Ishikawa (cell line): ENCODE measurements at regions not wholly inside any gene's neighbourhood (a gene's known extent, or its start where the extent isn't known, plus 50 kb on each side); places are given as distances from the start of the nearest gene placed in this dataset.

ENCODE experiments used
- CEBPB ChIP-seq: IDR thresholded peaks from 2 replicates; pipeline ENCODE4 v1.6.1; 2012
- CREB1 ChIP-seq: IDR thresholded peaks from 2 replicates; pipeline ENCODE4 v1.6.1; 2012; ENCODE audit warnings: low read depth
- EGR1 ChIP-seq: IDR thresholded peaks from 2 replicates; pipeline ENCODE4 v1.6.1; 2012
- EP300 ChIP-seq: IDR thresholded peaks from 2 replicates; pipeline ENCODE4 v1.6.1; 2012; ENCODE audit warnings: borderline replicate concordance
- FOXM1 ChIP-seq: IDR thresholded peaks from 2 replicates; pipeline ENCODE4 v1.6.1; 2012; ENCODE audit warnings: low read depth, borderline replicate concordance
- NFIC ChIP-seq: IDR thresholded peaks from 2 replicates; pipeline ENCODE4 v1.6.1; 2012
- RAD21 ChIP-seq: IDR thresholded peaks from 2 replicates; pipeline ENCODE4 v1.6.1; 2012; ENCODE audit warnings: low read depth
- TAF1 ChIP-seq: IDR thresholded peaks from 2 replicates; pipeline ENCODE4 v1.6.1; 2012; ENCODE audit warnings: low read depth, mild to moderate bottlenecking
- TCF12 ChIP-seq: IDR thresholded peaks from 2 replicates; pipeline ENCODE4 v1.6.1; 2012; ENCODE audit warnings: low read depth
- TEAD4 ChIP-seq: IDR thresholded peaks from 2 replicates; pipeline ENCODE4 v1.6.1; 2012
- YY1 ChIP-seq: IDR thresholded peaks from 2 replicates; pipeline ENCODE4 v1.6.1; 2012; ENCODE audit warnings: low read depth
- ZBTB7A ChIP-seq: IDR thresholded peaks from 2 replicates; pipeline ENCODE4 v1.6.1; 2012; ENCODE audit warnings: low read depth
- TF ChIP-seq, protein P1 (sequence below): IDR thresholded peaks from 2 replicates; pipeline ENCODE4 v1.6.1; 2012; ENCODE audit warnings: low read depth, mild to moderate bottlenecking
- TF ChIP-seq, protein P2 (sequence below): IDR thresholded peaks from 2 replicates; pipeline ENCODE4 v1.6.1; 2012
- TF ChIP-seq, protein P3 (sequence below): IDR thresholded peaks from 2 replicates; pipeline ENCODE4 v1.6.1; 2012

DNA sequence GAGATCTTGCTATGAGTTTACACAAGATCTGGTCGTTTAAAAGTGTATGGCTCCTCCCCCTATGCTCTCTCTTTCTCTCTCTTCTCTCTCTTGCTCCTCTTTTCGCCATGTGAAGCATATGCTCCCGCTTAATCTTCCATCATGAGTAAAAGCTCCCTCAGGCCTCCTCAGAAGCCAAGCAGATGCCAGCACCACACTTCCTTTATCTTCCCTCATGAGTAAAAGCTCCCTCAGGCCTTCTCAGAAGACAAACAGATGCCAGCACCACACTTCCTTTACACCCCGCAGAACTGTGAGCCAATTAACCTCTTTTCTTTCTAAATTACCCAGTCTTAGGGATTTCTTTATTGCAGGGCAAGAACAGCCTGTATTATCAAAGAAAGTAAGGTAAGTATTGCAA lies 152.4 kb downstream of the SEC23A start:
- TF ChIP-seq CEBPB (no peak), TAF1 (no peak), EP300 (no peak), CREB1 (no peak), RAD21 (no peak), NFIC (no peak), YY1 (no peak), FOXM1 (no peak), TEAD4 (no peak), EGR1 (no peak), TCF12 (no peak)
- TF ChIP-seq, protein P1, sequence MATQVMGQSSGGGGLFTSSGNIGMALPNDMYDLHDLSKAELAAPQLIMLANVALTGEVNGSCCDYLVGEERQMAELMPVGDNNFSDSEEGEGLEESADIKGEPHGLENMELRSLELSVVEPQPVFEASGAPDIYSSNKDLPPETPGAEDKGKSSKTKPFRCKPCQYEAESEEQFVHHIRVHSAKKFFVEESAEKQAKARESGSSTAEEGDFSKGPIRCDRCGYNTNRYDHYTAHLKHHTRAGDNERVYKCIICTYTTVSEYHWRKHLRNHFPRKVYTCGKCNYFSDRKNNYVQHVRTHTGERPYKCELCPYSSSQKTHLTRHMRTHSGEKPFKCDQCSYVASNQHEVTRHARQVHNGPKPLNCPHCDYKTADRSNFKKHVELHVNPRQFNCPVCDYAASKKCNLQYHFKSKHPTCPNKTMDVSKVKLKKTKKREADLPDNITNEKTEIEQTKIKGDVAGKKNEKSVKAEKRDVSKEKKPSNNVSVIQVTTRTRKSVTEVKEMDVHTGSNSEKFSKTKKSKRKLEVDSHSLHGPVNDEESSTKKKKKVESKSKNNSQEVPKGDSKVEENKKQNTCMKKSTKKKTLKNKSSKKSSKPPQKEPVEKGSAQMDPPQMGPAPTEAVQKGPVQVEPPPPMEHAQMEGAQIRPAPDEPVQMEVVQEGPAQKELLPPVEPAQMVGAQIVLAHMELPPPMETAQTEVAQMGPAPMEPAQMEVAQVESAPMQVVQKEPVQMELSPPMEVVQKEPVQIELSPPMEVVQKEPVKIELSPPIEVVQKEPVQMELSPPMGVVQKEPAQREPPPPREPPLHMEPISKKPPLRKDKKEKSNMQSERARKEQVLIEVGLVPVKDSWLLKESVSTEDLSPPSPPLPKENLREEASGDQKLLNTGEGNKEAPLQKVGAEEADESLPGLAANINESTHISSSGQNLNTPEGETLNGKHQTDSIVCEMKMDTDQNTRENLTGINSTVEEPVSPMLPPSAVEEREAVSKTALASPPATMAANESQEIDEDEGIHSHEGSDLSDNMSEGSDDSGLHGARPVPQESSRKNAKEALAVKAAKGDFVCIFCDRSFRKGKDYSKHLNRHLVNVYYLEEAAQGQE, result no peak
- TF ChIP-seq, protein P2, sequence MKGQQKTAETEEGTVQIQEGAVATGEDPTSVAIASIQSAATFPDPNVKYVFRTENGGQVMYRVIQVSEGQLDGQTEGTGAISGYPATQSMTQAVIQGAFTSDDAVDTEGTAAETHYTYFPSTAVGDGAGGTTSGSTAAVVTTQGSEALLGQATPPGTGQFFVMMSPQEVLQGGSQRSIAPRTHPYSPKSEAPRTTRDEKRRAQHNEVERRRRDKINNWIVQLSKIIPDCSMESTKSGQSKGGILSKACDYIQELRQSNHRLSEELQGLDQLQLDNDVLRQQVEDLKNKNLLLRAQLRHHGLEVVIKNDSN, result no peak

DNA sequence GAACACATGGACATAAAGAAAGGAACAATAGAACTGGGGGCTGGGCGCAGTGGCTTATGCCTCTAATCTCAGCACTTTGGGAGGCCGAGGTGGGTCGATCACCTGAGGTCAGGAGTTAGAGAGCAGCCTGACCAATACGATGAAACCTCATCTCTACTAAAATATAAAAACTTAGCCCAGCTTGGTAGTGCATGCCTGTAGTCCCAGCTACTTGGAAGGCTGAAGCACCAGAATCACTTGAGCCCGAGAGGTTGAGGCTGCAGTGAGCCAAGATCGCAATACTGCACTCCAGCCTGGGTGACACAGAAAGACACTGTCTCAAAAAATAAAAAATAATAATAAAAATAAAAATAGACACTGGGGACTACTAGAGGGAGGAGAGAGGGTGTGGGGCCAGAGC lies 154.5 kb downstream of the SEC23A start:
- TF ChIP-seq NFIC (no peak), EGR1 (no peak), RAD21 (no peak), YY1 (no peak), ZBTB7A (no peak), CEBPB (no peak), FOXM1 (no peak), EP300 (no peak), TCF12 (no peak), CREB1 (no peak), TAF1 (no peak), TEAD4 (no peak)
- TF ChIP-seq, protein P1, result no peak
- TF ChIP-seq, protein P2, result no peak
- TF ChIP-seq, protein P3, sequence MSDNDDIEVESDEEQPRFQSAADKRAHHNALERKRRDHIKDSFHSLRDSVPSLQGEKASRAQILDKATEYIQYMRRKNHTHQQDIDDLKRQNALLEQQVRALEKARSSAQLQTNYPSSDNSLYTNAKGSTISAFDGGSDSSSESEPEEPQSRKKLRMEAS, result no peak

DNA sequence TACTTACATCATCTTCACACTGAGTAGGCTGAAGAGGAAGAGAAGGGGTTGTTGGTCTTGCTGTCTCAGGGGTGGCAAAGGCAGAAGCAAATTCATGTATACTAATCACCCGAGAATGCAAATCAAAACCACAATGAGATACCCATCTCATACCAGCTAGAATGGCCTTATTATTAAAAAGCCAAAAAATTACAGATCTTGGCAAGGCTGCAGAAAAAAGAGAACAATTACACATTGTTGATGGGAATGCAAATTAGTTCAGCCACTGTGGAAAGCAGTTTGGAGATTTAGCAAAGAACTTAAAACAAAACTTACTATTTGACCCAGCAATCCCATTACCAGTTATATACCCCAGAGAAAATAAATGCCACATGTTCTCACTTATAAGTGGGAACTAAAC lies 154.9 kb downstream of the SEC23A start:
- TF ChIP-seq NFIC (peak; percentile 53), TEAD4 (peak; percentile 37; the same call in 1 of the 2 replicates)
- TF ChIP-seq, protein P1, result no peak

DNA sequence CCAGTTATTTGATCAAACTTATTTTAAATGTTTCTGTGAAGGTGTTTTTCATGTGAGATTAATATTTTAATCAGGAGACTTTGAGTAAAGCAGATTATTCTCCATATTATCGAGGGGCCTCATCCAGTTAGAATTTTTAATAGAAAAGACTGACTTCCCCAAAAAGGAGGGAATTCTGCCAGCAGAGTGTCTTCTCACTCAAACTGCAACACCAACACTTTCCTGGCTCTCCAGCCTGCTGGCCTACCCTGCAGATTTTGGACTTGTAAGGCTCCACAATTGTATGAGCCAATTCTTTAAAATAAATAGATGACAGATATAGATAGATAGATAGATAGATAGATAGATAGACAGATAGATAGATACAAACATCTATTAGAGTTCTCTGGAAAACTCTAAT lies 155.7 kb downstream of the SEC23A start:
- TF ChIP-seq EP300 (no peak), FOXM1 (no peak), TCF12 (no peak), CREB1 (no peak), NFIC (no peak), TEAD4 (no peak), EGR1 (no peak), ZBTB7A (no peak), RAD21 (no peak), YY1 (no peak), TAF1 (no peak), CEBPB (no peak)
- TF ChIP-seq, protein P1, result no peak
- TF ChIP-seq, protein P2, result no peak
- TF ChIP-seq, protein P3, result no peak
